CD14-positive monocyte (primary cell): ENCODE measurements at regions not wholly inside any gene's neighbourhood (a gene's known extent, or its start where the extent isn't known, plus 50 kb on each side); places are given as distances from the start of the nearest gene placed in this dataset.

Experiments
- DNase-seq, 3 donors: peaks; one replicate each; pipeline ENCODE4 v3.0.0-alpha.2; 2011 to 2022
- H2AFZ ChIP-seq: 2 replicates; pipeline ENCODE4 v1.6.0; 2012; ENCODE audit warnings: mild to moderate bottlenecking, low read depth, low read length, inconsistent platforms; ENCODE audit not compliant: insufficient read depth, poor library complexity, severe bottlenecking
- H3K27ac ChIP-seq, 2 donors: 1 replicate in 1 of 2; 2 replicates in 1 of 2; pipeline ENCODE4 v1.5.1; 2012 to 2013; ENCODE audit warnings: low read length in 2 of 2, control low read depth in 1 of 2, inconsistent platforms in 1 of 2, low read depth in 1 of 2, mild to moderate bottlenecking in 1 of 2
- H3K27me3 ChIP-seq, 2 donors: one replicate each; pipeline versions ENCODE4 v1.6.0 to v1.6.1; 2011 to 2013; ENCODE audit warnings: low read length in 2 of 2; ENCODE audit not compliant: control insufficient read depth in 2 of 2, insufficient read depth in 2 of 2
- H3K36me3 ChIP-seq, 2 donors: replicated peaks in 1 of 2; 1 replicate in 1 of 2; 2 replicates in 1 of 2; pipeline versions ENCODE4 v1.5.1 to v1.6.1; 2012 to 2013; ENCODE audit warnings: low read length in 2 of 2, control low read depth in 1 of 2, inconsistent platforms in 1 of 2, mild to moderate bottlenecking in 1 of 2; ENCODE audit not compliant: insufficient read depth in 2 of 2, control insufficient read depth in 1 of 2
- H3K4me1 ChIP-seq, 2 donors: 1 replicate in 1 of 2; 2 replicates in 1 of 2; pipeline versions ENCODE4 v1.5.1 to v1.6.1; 2012 to 2013; ENCODE audit warnings: low read length in 2 of 2, control low read depth in 1 of 2, inconsistent platforms in 1 of 2, mild to moderate bottlenecking in 1 of 2, moderate library complexity in 1 of 2; ENCODE audit not compliant: insufficient read depth in 2 of 2, control insufficient read depth in 1 of 2
- H3K4me2 ChIP-seq: replicated peaks from 2 replicates; pipeline ENCODE3; 2012; ENCODE audit warnings: low read length, moderate library complexity, mild to moderate bottlenecking; ENCODE audit not compliant: poor library complexity, severe bottlenecking; ENCODE audit errors: extremely low read depth
- H3K4me3 ChIP-seq, 3 experiments: fragments of 200-600 bp in 1 of 3; sonication (generic) in 1 of 3; replicated peaks in 1 of 3; 1 replicate in 2 of 3; 2 replicates in 1 of 3; pipeline ENCODE4 v1.5.1; 2011 to 2013; ENCODE audit warnings: low read length in 3 of 3, mild to moderate bottlenecking in 3 of 3, control low read depth in 2 of 3, low read depth in 2 of 3, inconsistent platforms in 1 of 3, moderate library complexity in 1 of 3
- H3K79me2 ChIP-seq: 2 replicates; pipeline ENCODE4 v1.6.0; 2012; ENCODE audit warnings: mild to moderate bottlenecking, control low read depth, inconsistent platforms, low read length, moderate library complexity; ENCODE audit not compliant: insufficient read depth
- H3K9ac ChIP-seq: 2 replicates; pipeline ENCODE4 v1.6.0; 2017; ENCODE audit warnings: low read length, mild to moderate bottlenecking; ENCODE audit not compliant: insufficient read depth, poor library complexity, severe bottlenecking
- H3K9me3 ChIP-seq, 2 donors: replicated peaks in 1 of 2; 1 replicate in 1 of 2; 2 replicates in 1 of 2; pipeline versions ENCODE4 v1.5.1 to v1.6.1; 2012 to 2013; ENCODE audit warnings: low read length in 2 of 2, control low read depth in 1 of 2; ENCODE audit not compliant: control insufficient read depth in 1 of 2, insufficient read depth in 1 of 2
- H4K20me1 ChIP-seq: 2 replicates; pipeline ENCODE4 v1.6.0; 2012; ENCODE audit warnings: mild to moderate bottlenecking, low read length, control low read depth, moderate library complexity; ENCODE audit not compliant: insufficient read depth
- H3K27ac Mint-ChIP-seq, 7 donors: one replicate each; pipeline ENCODE4 v1.8.0; 2020; ENCODE audit warnings: mild to moderate bottlenecking in 7 of 7, mixed read lengths in 7 of 7, moderate library complexity in 6 of 7, inconsistent platforms in 2 of 7
- H3K27me3 Mint-ChIP-seq, 3 donors: one replicate each; pipeline ENCODE4 v1.8.0; 2021 to 2022; ENCODE audit warnings: low read depth in 3 of 3, mild to moderate bottlenecking in 3 of 3, mixed read lengths in 3 of 3, moderate library complexity in 3 of 3, inconsistent platforms in 1 of 3
- H3K36me3 Mint-ChIP-seq, 2 donors: one replicate each; pipeline ENCODE4 v1.8.0; 2020; ENCODE audit warnings: mixed read lengths in 2 of 2, inconsistent platforms in 1 of 2, mild to moderate bottlenecking in 1 of 2
- H3K4me1 Mint-ChIP-seq: one replicate; pipeline ENCODE4 v1.8.0; 2020; ENCODE audit warnings: mild to moderate bottlenecking, mixed read lengths
- H3K4me3 Mint-ChIP-seq, 2 donors: one replicate each; pipeline ENCODE4 v1.8.0; 2020; ENCODE audit warnings: mild to moderate bottlenecking in 2 of 2, mixed read lengths in 2 of 2, moderate library complexity in 1 of 2
- H3K9me3 Mint-ChIP-seq, 7 donors: one replicate each; pipeline ENCODE4 v1.8.0; 2020 to 2022; ENCODE audit warnings: mixed read lengths in 7 of 7, mild to moderate bottlenecking in 6 of 7, moderate library complexity in 6 of 7, inconsistent platforms in 2 of 7
- WGBS: methylation state at CpG from one replicate; pipeline ENCODE4 v1.1.5; 2013; ENCODE audit warnings: missing lambda C conversion rate; ENCODE audit not compliant: insufficient coverage; 5-methylcytosine and 5-hydroxymethylcytosine counted together
- intact Hi-C, 2 donors: fragments of 100-400 bp; cut with micrococcal nuclease; formaldehyde crosslinking; loops; one replicate each; pipeline versions ENCODE4 v1.15.0 to v1.15.1; 2023
- TF ChIP-seq, protein P1 (sequence below): fragments of 200-600 bp; IDR thresholded peaks from one replicate; pipeline ENCODE4 v1.8.0; 2022; ENCODE audit warnings: antibody characterized with exemption, mild to moderate bottlenecking

DNA sequence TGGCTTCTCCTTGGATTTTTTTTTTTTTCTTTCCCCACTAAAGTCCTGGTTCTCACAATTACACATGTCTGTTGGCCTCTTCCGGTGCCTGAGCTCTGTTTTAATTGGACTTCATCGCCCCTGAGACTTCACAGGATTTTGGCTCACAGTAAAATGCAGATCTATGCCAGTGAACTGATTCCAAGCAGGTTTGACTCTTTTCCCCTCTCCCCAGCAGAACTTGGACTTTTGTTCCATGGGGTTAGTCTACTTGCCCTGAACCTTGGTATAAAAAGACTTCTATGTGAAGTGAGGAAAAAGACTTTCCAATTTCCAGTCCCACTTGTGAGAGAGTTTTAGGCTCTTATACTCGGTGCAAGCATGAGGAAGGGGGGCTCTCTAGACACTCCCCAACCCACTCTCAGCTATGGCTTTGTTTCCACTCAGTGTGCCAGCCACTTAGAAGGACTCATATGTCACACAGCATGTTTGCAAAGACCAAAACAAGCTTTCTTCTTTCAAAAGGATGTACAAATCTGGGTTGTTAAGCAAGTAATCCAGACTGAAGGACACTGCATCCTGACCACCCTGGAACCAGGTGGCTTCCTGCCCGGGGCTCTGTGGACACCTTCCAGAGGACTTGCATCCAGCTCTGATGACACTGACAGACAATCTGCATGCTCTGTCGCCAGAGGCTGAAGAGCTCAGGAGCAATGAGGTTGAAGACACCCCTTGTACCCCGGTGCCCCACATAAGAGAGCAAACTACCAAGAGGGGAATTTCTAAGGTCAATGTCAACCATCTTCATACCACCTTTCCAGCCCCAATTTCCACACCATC is 221.9 kb upstream of the EGLN3 start:
- no peak overlapping the region for H3K27ac Mint-ChIP-seq
- H3K9ac ChIP-seq: no peak overlapping the region
- H3K4me1 Mint-ChIP-seq: peaks cover 12% of the 10 kb centered on the region
- no peaks in the 10 kb centered on the region for H4K20me1 ChIP-seq
- H3K27me3 Mint-ChIP-seq: peaks cover 5 to 12% (median 11%) of the 10 kb centered on the region in 3 donors
- TF ChIP-seq, protein P1, sequence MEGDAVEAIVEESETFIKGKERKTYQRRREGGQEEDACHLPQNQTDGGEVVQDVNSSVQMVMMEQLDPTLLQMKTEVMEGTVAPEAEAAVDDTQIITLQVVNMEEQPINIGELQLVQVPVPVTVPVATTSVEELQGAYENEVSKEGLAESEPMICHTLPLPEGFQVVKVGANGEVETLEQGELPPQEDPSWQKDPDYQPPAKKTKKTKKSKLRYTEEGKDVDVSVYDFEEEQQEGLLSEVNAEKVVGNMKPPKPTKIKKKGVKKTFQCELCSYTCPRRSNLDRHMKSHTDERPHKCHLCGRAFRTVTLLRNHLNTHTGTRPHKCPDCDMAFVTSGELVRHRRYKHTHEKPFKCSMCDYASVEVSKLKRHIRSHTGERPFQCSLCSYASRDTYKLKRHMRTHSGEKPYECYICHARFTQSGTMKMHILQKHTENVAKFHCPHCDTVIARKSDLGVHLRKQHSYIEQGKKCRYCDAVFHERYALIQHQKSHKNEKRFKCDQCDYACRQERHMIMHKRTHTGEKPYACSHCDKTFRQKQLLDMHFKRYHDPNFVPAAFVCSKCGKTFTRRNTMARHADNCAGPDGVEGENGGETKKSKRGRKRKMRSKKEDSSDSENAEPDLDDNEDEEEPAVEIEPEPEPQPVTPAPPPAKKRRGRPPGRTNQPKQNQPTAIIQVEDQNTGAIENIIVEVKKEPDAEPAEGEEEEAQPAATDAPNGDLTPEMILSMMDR: no peak
- intact Hi-C loops: no loop called here
- no peak for DNase-seq
- no peaks in the 10 kb centered on the region for H3K36me3 Mint-ChIP-seq
- peaks cover 0 to 5% of the 10 kb centered on the region in 2 donors for H3K27me3 ChIP-seq
- no peak overlapping the region for H2AFZ ChIP-seq
- H3K9me3 Mint-ChIP-seq: peaks cover 0 to 5% (median 0%) of the 10 kb centered on the region in 7 donors
- no peak overlapping the region for H3K4me3 Mint-ChIP-seq
- H3K4me3 ChIP-seq: no peak overlapping the region
- H3K4me1 ChIP-seq: peaks cover 6 to 8% of the 10 kb centered on the region in 2 donors
- no peaks in the 10 kb centered on the region for H3K79me2 ChIP-seq
- H3K9me3 ChIP-seq: no peaks in the 10 kb centered on the region
- H3K36me3 ChIP-seq: no peaks in the 10 kb centered on the region
- no peak overlapping the region for H3K4me2 ChIP-seq
- no peak overlapping the region for H3K27ac ChIP-seq
- 92% methylated on average over 3 of the region's 6 CpGs for WGBS

DNA sequence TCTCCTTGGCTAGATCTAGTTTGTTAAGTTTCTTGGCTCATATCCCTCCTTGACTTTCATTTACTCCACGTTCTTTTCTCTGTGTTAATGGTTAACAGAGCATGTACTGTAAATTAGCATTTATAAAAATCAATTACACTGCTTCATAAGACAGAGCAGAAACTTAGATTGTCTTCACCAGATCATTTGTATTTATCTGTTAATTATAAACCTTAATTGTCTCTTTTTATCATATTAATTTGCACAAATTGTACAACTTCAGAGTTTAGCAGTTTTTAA is 221.2 kb upstream of the EGLN3 start:
- peaks cover 2 to 5% of the 10 kb centered on the region in 2 donors for H3K27me3 ChIP-seq
- no peaks in the 10 kb centered on the region for H4K20me1 ChIP-seq
- intact Hi-C loops: no loop called here
- H3K4me3 ChIP-seq: no peak overlapping the region
- Mint-ChIP-seq H3K4me1 (peaks cover 12% of the 10 kb centered on the region), H3K9me3 (peaks cover 0 to 5% (median 0%) of the 10 kb centered on the region in 7 donors), H3K36me3 (no peaks in the 10 kb centered on the region), H3K4me3 (no peak overlapping the region), H3K27me3 (peaks cover 5 to 14% (median 11%) of the 10 kb centered on the region in 3 donors), H3K27ac (no peak overlapping the region)
- no peak for DNase-seq
- TF ChIP-seq, protein P1: no peak
- no peaks in the 10 kb centered on the region for H3K9me3 ChIP-seq
- peaks cover 6 to 8% of the 10 kb centered on the region in 2 donors for H3K4me1 ChIP-seq
- no peak overlapping the region for H3K4me2 ChIP-seq
- no peaks in the 10 kb centered on the region for H3K36me3 ChIP-seq
- no peaks in the 10 kb centered on the region for H3K79me2 ChIP-seq
- H3K9ac ChIP-seq: no peak overlapping the region
- WGBS: no CpG with 5 or more reads among the region's 1 CpG
- H3K27ac ChIP-seq: no peak overlapping the region
- no peak overlapping the region for H2AFZ ChIP-seq
